Thymus (tissue), 11 donors: ENCODE measurements at regions not wholly inside any gene's neighbourhood (a gene's known extent, or its start where the extent isn't known, plus 50 kb on each side); places are given as distances from the start of the nearest gene placed in this dataset.

Experiments
- DNase-seq, 9 donors: peaks; one replicate each; pipeline ENCODE4 v3.0.0-alpha.2; 2013; ENCODE audit warnings: low spot score in 9 of 9, low read depth in 6 of 9, missing footprints in 1 of 9
- H3K27ac ChIP-seq, 2 donors: one replicate each; pipeline ENCODE4 v1.5.1; 2013; ENCODE audit warnings: control low read depth in 1 of 2, low read depth in 1 of 2, low read length in 1 of 2, mild to moderate bottlenecking in 1 of 2, moderate library complexity in 1 of 2
- H3K27me3 ChIP-seq, 2 donors: one replicate each; pipeline ENCODE4 v1.5.1; 2013; ENCODE audit warnings: low read length in 1 of 2; ENCODE audit not compliant: control insufficient read depth in 2 of 2, insufficient read depth in 1 of 2
- H3K36me3 ChIP-seq, 2 donors: one replicate each; pipeline ENCODE4 v1.5.1; 2013; ENCODE audit warnings: low read length in 1 of 2, mild to moderate bottlenecking in 1 of 2, moderate library complexity in 1 of 2; ENCODE audit not compliant: control insufficient read depth in 2 of 2, insufficient read depth in 2 of 2
- H3K4me1 ChIP-seq, 2 donors: one replicate each; pipeline ENCODE4 v1.5.1; 2013; ENCODE audit warnings: low read length in 2 of 2; ENCODE audit not compliant: control insufficient read depth in 2 of 2, insufficient read depth in 2 of 2
- H3K4me3 ChIP-seq, 2 donors: one replicate each; pipeline ENCODE4 v1.5.1; 2013; ENCODE audit warnings: low read length in 2 of 2, control low read depth in 1 of 2, mild to moderate bottlenecking in 1 of 2
- H3K9me3 ChIP-seq, 2 donors: one replicate each; pipeline ENCODE4 v1.5.1; 2013; ENCODE audit warnings: low read length in 1 of 2, mild to moderate bottlenecking in 1 of 2; ENCODE audit not compliant: control insufficient read depth in 2 of 2, insufficient read depth in 1 of 2
- WGBS: extraction: QIAGEN DNeasy Blood & Tissue Kit; methylation state at CpG from one replicate; pipeline ENCODE4 v1.1.7; 2013; 5-methylcytosine and 5-hydroxymethylcytosine counted together
- donor health status: healthy.

GRCh38 chr20:50257860-50258259 lies 67.2 kb downstream of the CEBPB start:
- H3K36me3 ChIP-seq: no peaks in the 10 kb centered on the region
- DNase-seq: no peak
- H3K27me3 ChIP-seq: no peaks in the 10 kb centered on the region
- H3K4me3 ChIP-seq: no peak overlapping the region
- no peak overlapping the region for H3K27ac ChIP-seq
- WGBS: 95% methylated on average over 8 of the region's 8 CpGs
- H3K9me3 ChIP-seq: no peaks in the 10 kb centered on the region
- peaks cover 0 to 9% of the 10 kb centered on the region in 2 donors for H3K4me1 ChIP-seq

GRCh38 chr20:50258790-50259483 lies 68.3 kb downstream of the CEBPB start:
- Histone ChIP-seq H3K9me3 (no peaks in the 10 kb centered on the region), H3K4me1 (peaks cover 0 to 9% of the 10 kb centered on the region in 2 donors), H3K27ac (no peak overlapping the region), H3K4me3 (no peak overlapping the region), H3K36me3 (no peaks in the 10 kb centered on the region), H3K27me3 (no peaks in the 10 kb centered on the region)
- 94% methylated on average over 8 of the region's 8 CpGs for WGBS
- no peak for DNase-seq

GRCh38 chr20:50259705-50260478 lies 69.3 kb downstream of the CEBPB start:
- Histone ChIP-seq H3K9me3 (no peaks in the 10 kb centered on the region), H3K4me3 (no peak overlapping the region), H3K27ac (no peak overlapping the region), H3K4me1 (peaks cover 0 to 9% of the 10 kb centered on the region in 2 donors), H3K36me3 (no peaks in the 10 kb centered on the region), H3K27me3 (no peaks in the 10 kb centered on the region)
- WGBS: 65% methylated on average over 9 of the region's 9 CpGs
- no peak for DNase-seq

GRCh38 chr20:50260479-50261221 lies 70.0 kb downstream of the CEBPB start:
- Histone ChIP-seq H3K4me3 (no peak overlapping the region), H3K27me3 (no peaks in the 10 kb centered on the region), H3K36me3 (no peaks in the 10 kb centered on the region), H3K27ac (no peak overlapping the region), H3K9me3 (no peaks in the 10 kb centered on the region), H3K4me1 (peaks cover 0 to 9% of the 10 kb centered on the region in 2 donors)
- DNase-seq: no peak
- 64% methylated on average over 8 of the region's 8 CpGs for WGBS

GRCh38 chr20:50261471-50262212 lies 71.0 kb downstream of the CEBPB start:
- Histone ChIP-seq H3K27me3 (no peaks in the 10 kb centered on the region), H3K36me3 (no peaks in the 10 kb centered on the region), H3K4me1 (peaks cover 0 to 9% of the 10 kb centered on the region in 2 donors), H3K9me3 (no peaks in the 10 kb centered on the region), H3K27ac (no peak overlapping the region), H3K4me3 (no peak overlapping the region)
- 95% methylated on average over 7 of the region's 7 CpGs for whole genome bisulfite sequencing
- DNase-seq: no peak

- H3K27me3 ChIP-seq: no peaks in the 10 kb centered on the region
- H3K36me3 ChIP-seq: no peaks in the 10 kb centered on the region
- no peak for DNase-seq
- H3K4me3 ChIP-seq: no peak overlapping the region
- no peak overlapping the region for H3K27ac ChIP-seq
- H3K9me3 ChIP-seq: no peaks in the 10 kb centered on the region
- peaks cover 0 to 9% of the 10 kb centered on the region in 2 donors for H3K4me1 ChIP-seq
- 98% methylated on average over 3 of the region's 3 CpGs for WGBS
These were observed 73.2 kb downstream of the CEBPB start for GRCh38 chr20:50263831-50264230.

- no peak overlapping the region for H3K4me3 ChIP-seq
- H3K36me3 ChIP-seq: no peaks in the 10 kb centered on the region
- H3K27ac ChIP-seq: no peak overlapping the region
- no peak for DNase-seq
- H3K9me3 ChIP-seq: no peaks in the 10 kb centered on the region
- 97% methylated on average over 13 of the region's 13 CpGs for WGBS
- H3K4me1 ChIP-seq: peaks cover 0 to 6% of the 10 kb centered on the region in 2 donors
- H3K27me3 ChIP-seq: no peaks in the 10 kb centered on the region
These were observed 74.0 kb downstream of the CEBPB start for GRCh38 chr20:50264534-50265145.

GRCh38 chr20:50265245-50265946 lies 74.8 kb downstream of the CEBPB start:
- Histone ChIP-seq H3K4me3 (no peak overlapping the region), H3K4me1 (peaks cover 0 to 1% of the 10 kb centered on the region in 2 donors), H3K27ac (no peak overlapping the region), H3K27me3 (peaks cover 0 to 5% of the 10 kb centered on the region in 2 donors), H3K36me3 (no peaks in the 10 kb centered on the region), H3K9me3 (no peaks in the 10 kb centered on the region)
- DNase-seq: no peak
- WGBS: 97% methylated on average over 12 of the region's 12 CpGs
